ENCODE measurements at regions not wholly inside any gene's neighbourhood (a gene's known extent, or its start where the extent isn't known, plus 50 kb on each side); places are given as distances from the start of the nearest gene placed in this dataset.

DNA sequence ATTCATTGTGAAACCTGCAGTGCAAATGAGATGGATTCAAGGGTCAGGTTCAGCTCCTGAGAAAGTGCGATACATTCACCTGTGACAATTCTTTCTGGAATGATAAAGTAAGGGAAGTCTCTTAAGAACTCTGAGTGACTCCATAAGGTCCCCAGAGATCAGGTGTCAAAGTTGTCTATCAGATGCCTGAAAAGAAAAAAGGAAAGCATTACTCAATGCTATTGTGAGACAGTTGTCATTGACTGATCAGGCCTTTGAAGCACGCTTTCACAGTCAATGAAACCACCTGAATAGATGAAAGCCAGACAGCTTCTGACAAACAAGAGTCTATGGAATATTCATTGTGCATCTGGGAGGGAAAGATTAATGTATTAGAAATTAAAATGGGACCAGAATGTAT is 252.7 kb upstream of the GALNT5 start:
- TF ChIP-seq CTCF (IDR thresholded peaks at IDR 0.05) (no peak), EZH2 (IDR thresholded peaks at IDR 0.05; ENCODE audit: borderline replicate concordance, insufficient read depth, low read depth, low read length, poor library complexity, severe bottlenecking) (no peak)

All from B cell (primary cell).